ENCODE measurements at regions not wholly inside any gene's neighbourhood (a gene's known extent, or its start where the extent isn't known, plus 50 kb on each side); places are given as distances from the start of the nearest gene placed in this dataset.
"Not testable (repeated sequence)": the region's sequence is repeated elsewhere in the genome, so short reads cannot be mapped to it uniquely, and the experiment has no call there.

GRCh38 chr22:47617186-47617585 lies 854.7 kb downstream of the TBC1D22A start:
- ATAC-seq (replicated peaks in 6 of 8) = no peak
- no peaks in the 10 kb centered on the region for H3K4me1 ChIP-seq (replicated peaks in 1 of 2)
- WGBS, 10 experiments = 0 to 94% (median 25%) methylated on average over 2 to 3 of the region's 3 CpGs
- H3K4me3 ChIP-seq = no peak overlapping the region
- in situ Hi-C loops (cut with MboI; ENCODE audit: low pct_unique_long_range_greater_than_20kb in 2 of 9, low sequenced_read_pairs in 9 of 9, unreplicated experiment in 9 of 9) = no loop called here
- no peak overlapping the region for H3K27ac ChIP-seq

GRCh38 chr22:47616396-47617020 lies 854.1 kb downstream of the TBC1D22A start:
- 0 to 92% (median 53%) methylated on average over 1 to 6 of the region's 11 CpGs; no CpG with 5 or more reads in 4 of the 10 experiments for WGBS, 10 experiments
- Histone ChIP-seq H3K4me3 (no peak overlapping the region), H3K27ac (no peak overlapping the region), H3K4me1 (replicated peaks in 1 of 2) (no peaks in the 10 kb centered on the region)
- no peak for ATAC-seq (replicated peaks in 6 of 8)
- in situ Hi-C loops (cut with MboI; ENCODE audit: low pct_unique_long_range_greater_than_20kb in 2 of 9, low sequenced_read_pairs in 9 of 9, unreplicated experiment in 9 of 9) = no loop called here

- H3K4me3 ChIP-seq = no peak overlapping the region
- H3K27ac ChIP-seq = no peak overlapping the region
- in situ Hi-C loops (cut with MboI; ENCODE audit: low pct_unique_long_range_greater_than_20kb in 2 of 9, low sequenced_read_pairs in 9 of 9, unreplicated experiment in 9 of 9) = no loop called here
- no peak for ATAC-seq (replicated peaks in 6 of 8)
- WGBS, 10 experiments = 0 to 73% (median 19%) methylated on average over 1 to 5 of the region's 10 CpGs; no CpG with 5 or more reads in 2 of the 10 experiments
- H3K4me1 ChIP-seq (replicated peaks in 1 of 2) = no peaks in the 10 kb centered on the region
Observed at GRCh38 chr22:47615051-47615450, 852.6 kb downstream of the TBC1D22A start.

- in situ Hi-C loops (cut with MboI; ENCODE audit: low pct_unique_long_range_greater_than_20kb in 2 of 9, low sequenced_read_pairs in 9 of 9, unreplicated experiment in 9 of 9) = no loop called here
- no peak for ATAC-seq (replicated peaks in 6 of 8)
- H3K27ac ChIP-seq = no peak overlapping the region
- H3K4me1 ChIP-seq (replicated peaks in 1 of 2) = no peaks in the 10 kb centered on the region
- 20 to 91% (median 60%) methylated on average over 1 to 7 of the region's 13 CpGs; no CpG with 5 or more reads in 1 of the 10 experiments for WGBS, 10 experiments
- H3K4me3 ChIP-seq = no peak overlapping the region
Observed at GRCh38 chr22:47613606-47614350, 851.3 kb downstream of the TBC1D22A start.

- 35 to 100% (median 78%) methylated on average over 1 to 4 of the region's 11 CpGs; no CpG with 5 or more reads in 7 of the 10 experiments for WGBS, 10 experiments
- ATAC-seq (replicated peaks in 6 of 8) = not testable (repeated sequence)
Observed at GRCh38 chr22:47613181-47613580, 850.7 kb downstream of the TBC1D22A start.

GRCh38 chr22:47612311-47612910 lies 850.0 kb downstream of the TBC1D22A start:
- no peak overlapping the region for H3K4me3 ChIP-seq
- H3K4me1 ChIP-seq (replicated peaks in 1 of 2) = no peaks in the 10 kb centered on the region
- 20 to 92% (median 76%) methylated on average over 2 to 9 of the region's 17 CpGs; no CpG with 5 or more reads in 3 of the 10 experiments for WGBS, 10 experiments
- in situ Hi-C loops (cut with MboI; ENCODE audit: low pct_unique_long_range_greater_than_20kb in 2 of 9, low sequenced_read_pairs in 9 of 9, unreplicated experiment in 9 of 9) = no loop called here
- no peak overlapping the region for H3K27ac ChIP-seq
- no peak for ATAC-seq (replicated peaks in 6 of 8)

More at GRCh38 chr22:47613181-47613580, 850.7 kb downstream of the TBC1D22A start:
- in situ Hi-C loops (cut with MboI; ENCODE audit: low pct_unique_long_range_greater_than_20kb in 2 of 9, low sequenced_read_pairs in 9 of 9, unreplicated experiment in 9 of 9); H3K27ac ChIP-seq; H3K4me1 ChIP-seq (replicated peaks in 1 of 2); H3K4me3 ChIP-seq: not testable (repeated sequence)

- 20 to 94% (median 40%) methylated on average over 1 to 5 of the region's 9 CpGs; no CpG with 5 or more reads in 3 of the 10 experiments for WGBS, 10 experiments
- Histone ChIP-seq H3K27ac (no peak overlapping the region), H3K4me3 (no peak overlapping the region), H3K4me1 (replicated peaks in 1 of 2) (no peaks in the 10 kb centered on the region)
- in situ Hi-C loops (cut with MboI; ENCODE audit: low pct_unique_long_range_greater_than_20kb in 2 of 9, low sequenced_read_pairs in 9 of 9, unreplicated experiment in 9 of 9) = no loop called here
- no peak for ATAC-seq (replicated peaks in 6 of 8)
Observed at GRCh38 chr22:47610764-47611163, 848.3 kb downstream of the TBC1D22A start.

- ATAC-seq (replicated peaks in 6 of 8) = no peak
Observed at GRCh38 chr22:47610281-47610680, 847.8 kb downstream of the TBC1D22A start.

GRCh38 chr22:47609653-47610052 lies 847.2 kb downstream of the TBC1D22A start:
- in situ Hi-C loops (cut with MboI; ENCODE audit: low pct_unique_long_range_greater_than_20kb in 2 of 9, low sequenced_read_pairs in 9 of 9, unreplicated experiment in 9 of 9) = no loop called here

More at GRCh38 chr22:47610281-47610680, 847.8 kb downstream of the TBC1D22A start:
- Histone ChIP-seq H3K4me1 (replicated peaks in 1 of 2) (no peaks in the 10 kb centered on the region), H3K4me3 (no peak overlapping the region), H3K27ac (no peak overlapping the region)
- WGBS, 10 experiments = 0 to 73% (median 0%) methylated on average over 1 to 8 of the region's 12 CpGs; no CpG with 5 or more reads in 7 of the 10 experiments
- in situ Hi-C loops (cut with MboI; ENCODE audit: low pct_unique_long_range_greater_than_20kb in 2 of 9, low sequenced_read_pairs in 9 of 9, unreplicated experiment in 9 of 9) = no loop called here

GRCh38 chr22:47608421-47608820 lies 846.0 kb downstream of the TBC1D22A start:
- no peak for ATAC-seq (replicated peaks in 6 of 8)
- no peak overlapping the region for H3K4me3 ChIP-seq
- in situ Hi-C loops (cut with MboI; ENCODE audit: low pct_unique_long_range_greater_than_20kb in 2 of 9, low sequenced_read_pairs in 9 of 9, unreplicated experiment in 9 of 9) = no loop called here
- 17% methylated on average over 2 of the region's 3 CpGs; no CpG with 5 or more reads in 9 of the 10 experiments for WGBS, 10 experiments
- H3K27ac ChIP-seq = no peak overlapping the region
- no peaks in the 10 kb centered on the region for H3K4me1 ChIP-seq (replicated peaks in 1 of 2)

More at GRCh38 chr22:47609653-47610052, 847.2 kb downstream of the TBC1D22A start:
- no peak for ATAC-seq (replicated peaks in 6 of 8)
- Histone ChIP-seq H3K4me1 (replicated peaks in 1 of 2) (no peaks in the 10 kb centered on the region), H3K4me3 (no peak overlapping the region), H3K27ac (no peak overlapping the region)
- 0 to 69% (median 39%) methylated on average over 1 to 13 of the region's 13 CpGs; no CpG with 5 or more reads in 2 of the 10 experiments for WGBS, 10 experiments

GRCh38 chr22:47607486-47607885 lies 845.0 kb downstream of the TBC1D22A start:
- Histone ChIP-seq H3K4me1 (replicated peaks in 1 of 2) (no peaks in the 10 kb centered on the region), H3K27ac (no peak overlapping the region), H3K4me3 (no peak overlapping the region)
- in situ Hi-C loops (cut with MboI; ENCODE audit: low pct_unique_long_range_greater_than_20kb in 2 of 9, low sequenced_read_pairs in 9 of 9, unreplicated experiment in 9 of 9) = no loop called here
- WGBS, 10 experiments = 20 to 100% (median 39%) methylated on average over 1 to 3 of the region's 7 CpGs; no CpG with 5 or more reads in 4 of the 10 experiments
- ATAC-seq (replicated peaks in 6 of 8) = no peak

GRCh38 chr22:47606426-47606825 lies 844.0 kb downstream of the TBC1D22A start:
- Histone ChIP-seq H3K4me1 (replicated peaks in 1 of 2) (no peaks in the 10 kb centered on the region), H3K4me3 (no peak overlapping the region), H3K27ac (no peak overlapping the region)
- 0 to 91% (median 57%) methylated on average over 1 to 5 of the region's 9 CpGs; no CpG with 5 or more reads in 4 of the 10 experiments for WGBS, 10 experiments
- ATAC-seq (replicated peaks in 6 of 8) = no peak
- in situ Hi-C loops (cut with MboI; ENCODE audit: low pct_unique_long_range_greater_than_20kb in 2 of 9, low sequenced_read_pairs in 9 of 9, unreplicated experiment in 9 of 9) = no loop called here

GRCh38 chr22:47605886-47606285 lies 843.4 kb downstream of the TBC1D22A start:
- Histone ChIP-seq H3K27ac (no peak overlapping the region), H3K4me3 (no peak overlapping the region), H3K4me1 (replicated peaks in 1 of 2) (no peaks in the 10 kb centered on the region)
- no peak for ATAC-seq (replicated peaks in 6 of 8)
- in situ Hi-C loops (cut with MboI; ENCODE audit: low pct_unique_long_range_greater_than_20kb in 2 of 9, low sequenced_read_pairs in 9 of 9, unreplicated experiment in 9 of 9) = no loop called here
- 0 to 93% (median 18%) methylated on average over 1 to 3 of the region's 5 CpGs; no CpG with 5 or more reads in 7 of the 10 experiments for WGBS, 10 experiments
